DND-41 (cell line): ENCODE measurements at regions not wholly inside any gene's neighbourhood (a gene's known extent, or its start where the extent isn't known, plus 50 kb on each side); places are given as distances from the start of the nearest gene placed in this dataset.

ENCODE experiments used
- ATAC-seq: fragments of 200-7000 bp; cut with Tn5 transposase; 3 replicates; pipeline ENCODE4 v1.9.1; 2021; ENCODE audit warnings: low read depth; ENCODE audit not compliant: insufficient read depth
- DNase-seq: peaks from one replicate; pipeline ENCODE4 v3.0.0-alpha.2; 2020
- H2AFZ ChIP-seq: 2 replicates; pipeline ENCODE4 v1.6.0; 2012; ENCODE audit warnings: low read depth, low read length
- H3K27ac ChIP-seq: 2 replicates; pipeline ENCODE4 v1.5.1; 2012; ENCODE audit warnings: low read length, inconsistent platforms
- H3K27me3 ChIP-seq: fragments of 200-600 bp; sonication (generic); 2 replicates; pipeline ENCODE4 v1.6.0; 2012; ENCODE audit warnings: low read length, mild to moderate bottlenecking, inconsistent platforms; ENCODE audit not compliant: insufficient read depth, poor library complexity
- H3K36me3 ChIP-seq: 2 replicates; pipeline ENCODE4 v1.5.1; 2012; ENCODE audit warnings: low read length, inconsistent platforms; ENCODE audit not compliant: insufficient read depth
- H3K4me1 ChIP-seq: 2 replicates; pipeline ENCODE4 v1.5.1; 2012; ENCODE audit warnings: mild to moderate bottlenecking, low read length; ENCODE audit not compliant: insufficient read depth
- H3K4me2 ChIP-seq: 2 replicates; pipeline ENCODE4 v1.6.0; 2012; ENCODE audit warnings: mild to moderate bottlenecking, moderate library complexity, low read length, inconsistent platforms; ENCODE audit not compliant: insufficient read depth
- H3K4me3 ChIP-seq, 2 experiments: fragments of 200-600 bp in 1 of 2; shearing (Covaris generic) in 1 of 2; 2 replicates each; pipeline ENCODE4 v1.5.1; 2012 to 2016; ENCODE audit warnings: inconsistent platforms in 2 of 2, low read length in 2 of 2, mild to moderate bottlenecking in 2 of 2, low read depth in 1 of 2, moderate library complexity in 1 of 2
- H3K79me2 ChIP-seq: 2 replicates; pipeline ENCODE4 v1.6.0; 2012; ENCODE audit warnings: low read length, inconsistent platforms; ENCODE audit not compliant: insufficient read depth
- H3K9ac ChIP-seq: 2 replicates; pipeline ENCODE4 v1.6.0; 2012; ENCODE audit warnings: low read depth, mild to moderate bottlenecking, inconsistent platforms, low read length, moderate library complexity
- H3K9me3 ChIP-seq: 2 replicates; pipeline ENCODE4 v1.5.1; 2012; ENCODE audit warnings: low read length, moderate library complexity, mild to moderate bottlenecking, inconsistent platforms; ENCODE audit not compliant: insufficient read depth, severe bottlenecking
- H4K20me1 ChIP-seq: 2 replicates; pipeline ENCODE4 v1.6.0; 2012; ENCODE audit warnings: low read length; ENCODE audit not compliant: insufficient read depth
- CTCF ChIP-seq: IDR thresholded peaks from 2 replicates; pipeline ENCODE4 v1.5.1; 2012; ENCODE audit warnings: borderline replicate concordance, low read length, moderate library complexity, mild to moderate bottlenecking; ENCODE audit not compliant: poor library complexity, severe bottlenecking; ENCODE audit errors: extremely low read depth
- EZH2 ChIP-seq: IDR thresholded peaks from 3 replicates; pipeline ENCODE4 v1.6.1; 2012; ENCODE audit warnings: borderline replicate concordance, low read depth, mild to moderate bottlenecking, moderate library complexity, low read length, inconsistent platforms; ENCODE audit not compliant: severe bottlenecking

DNA sequence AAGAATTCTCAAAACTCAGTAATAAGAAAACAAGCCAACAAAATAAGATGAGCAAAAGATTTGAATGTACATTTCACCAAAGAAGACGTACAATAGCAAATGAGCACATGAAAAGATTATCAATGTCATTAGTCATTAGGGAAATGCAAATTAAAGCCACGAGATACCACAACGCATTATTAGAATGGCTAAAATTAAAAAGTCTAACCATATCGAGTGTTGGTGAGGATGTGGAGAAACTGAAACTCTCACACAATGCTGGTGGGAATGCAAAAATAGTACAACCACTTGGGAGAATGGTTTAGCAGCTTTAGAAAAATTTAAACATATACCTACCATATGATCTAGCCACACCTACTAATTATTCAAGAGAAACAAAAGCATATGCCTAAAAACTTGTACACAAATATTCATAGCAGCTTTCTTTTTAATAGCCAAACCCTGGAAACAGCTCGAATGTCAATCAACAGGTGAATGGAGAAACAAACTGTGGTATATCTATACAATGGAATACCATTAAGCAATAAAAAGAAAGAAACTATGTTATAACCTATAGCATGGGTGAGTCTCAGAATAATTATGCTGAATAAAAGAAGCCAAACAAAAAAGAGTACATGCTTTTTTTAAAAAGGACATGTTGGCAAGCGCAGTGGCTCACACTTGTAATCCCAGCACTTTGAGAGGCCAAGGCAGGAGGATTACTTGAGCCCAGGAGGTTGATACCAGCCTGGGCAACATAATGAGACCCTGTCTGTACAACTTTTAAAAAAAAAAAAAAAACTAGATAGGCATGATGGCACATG, 103.6 kb downstream of the LITAF start:
- H3K79me2 ChIP-seq, result no peaks in the 10 kb centered on the region
- H3K27me3 ChIP-seq, result no peaks in the 10 kb centered on the region
- no peak overlapping the region for H3K4me3 ChIP-seq
- no peak overlapping the region for H3K27ac ChIP-seq
- no peak overlapping the region for H2AFZ ChIP-seq
- H3K9ac ChIP-seq, result no peak overlapping the region
- no peak for ATAC-seq
- no peak for DNase-seq
- H4K20me1 ChIP-seq, result no peaks in the 10 kb centered on the region
- no peak overlapping the region for H3K4me2 ChIP-seq
- no peaks in the 10 kb centered on the region for H3K4me1 ChIP-seq
- TF ChIP-seq CTCF, result no peak
- no peak for TF ChIP-seq EZH2
- H3K9me3 ChIP-seq, result peaks cover 2% of the 10 kb centered on the region
- no peaks in the 10 kb centered on the region for H3K36me3 ChIP-seq

- H3K9ac ChIP-seq, result no peak overlapping the region
- no peak overlapping the region for H3K4me3 ChIP-seq
- no peak overlapping the region for H2AFZ ChIP-seq
- no peaks in the 10 kb centered on the region for H3K27me3 ChIP-seq
- peaks cover 2% of the 10 kb centered on the region for H3K9me3 ChIP-seq
- H3K4me2 ChIP-seq, result no peak overlapping the region
- no peaks in the 10 kb centered on the region for H3K79me2 ChIP-seq
- no peaks in the 10 kb centered on the region for H4K20me1 ChIP-seq
- ATAC-seq, result no peak
- no peaks in the 10 kb centered on the region for H3K4me1 ChIP-seq
- no peaks in the 10 kb centered on the region for H3K36me3 ChIP-seq
- H3K27ac ChIP-seq, result no peak overlapping the region
- no peak for DNase-seq
- TF ChIP-seq EZH2 (no peak), CTCF (no peak)
These were observed 101.9 kb downstream of the LITAF start for GRCh38 chr16:11484691-11485258.

DNA sequence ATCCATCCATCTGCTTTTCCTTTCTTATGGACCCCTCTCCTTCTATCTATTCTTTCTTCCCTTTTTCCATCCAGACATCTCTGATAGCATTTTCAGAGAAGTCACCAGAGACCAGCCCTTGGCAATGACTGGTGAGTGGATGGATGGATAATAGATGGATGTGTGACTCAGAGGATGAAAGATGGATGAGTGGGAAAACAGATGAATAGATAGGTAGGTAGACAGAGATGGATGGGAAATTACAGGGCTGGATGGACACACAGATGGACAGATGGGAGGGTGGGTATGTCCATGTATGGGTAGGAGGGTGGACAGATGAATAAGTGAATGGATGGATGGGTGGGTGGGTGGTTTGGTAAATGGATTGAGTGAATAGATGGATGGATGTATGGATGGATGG, 101.0 kb downstream of the LITAF start:
- Histone ChIP-seq H4K20me1 (no peaks in the 10 kb centered on the region), H3K79me2 (no peaks in the 10 kb centered on the region)
- TF ChIP-seq EZH2, result no peak
- TF ChIP-seq CTCF, result no peak

More for the DNA sequence above, 101.0 kb downstream of the LITAF start:
- H3K4me3 ChIP-seq, result no peak overlapping the region
- peaks cover 2% of the 10 kb centered on the region for H3K9me3 ChIP-seq
- no peaks in the 10 kb centered on the region for H3K36me3 ChIP-seq
- no peak overlapping the region for H3K27ac ChIP-seq
- no peaks in the 10 kb centered on the region for H3K4me1 ChIP-seq
- DNase-seq, result no peak
- H2AFZ ChIP-seq, result no peak overlapping the region
- no peak overlapping the region for H3K4me2 ChIP-seq
- no peaks in the 10 kb centered on the region for H3K27me3 ChIP-seq
- H3K9ac ChIP-seq, result no peak overlapping the region
- no peak for ATAC-seq
